Skin of body (tissue), 1 donor: ENCODE measurements at regions not wholly inside any gene's neighbourhood (a gene's known extent, or its start where the extent isn't known, plus 50 kb on each side); places are given as distances from the start of the nearest gene placed in this dataset.

Source experiments
- DNase-seq: peaks from one replicate; lab custom pipeline; 2025; lab: John Stamatoyannopoulos, UW

DNA sequence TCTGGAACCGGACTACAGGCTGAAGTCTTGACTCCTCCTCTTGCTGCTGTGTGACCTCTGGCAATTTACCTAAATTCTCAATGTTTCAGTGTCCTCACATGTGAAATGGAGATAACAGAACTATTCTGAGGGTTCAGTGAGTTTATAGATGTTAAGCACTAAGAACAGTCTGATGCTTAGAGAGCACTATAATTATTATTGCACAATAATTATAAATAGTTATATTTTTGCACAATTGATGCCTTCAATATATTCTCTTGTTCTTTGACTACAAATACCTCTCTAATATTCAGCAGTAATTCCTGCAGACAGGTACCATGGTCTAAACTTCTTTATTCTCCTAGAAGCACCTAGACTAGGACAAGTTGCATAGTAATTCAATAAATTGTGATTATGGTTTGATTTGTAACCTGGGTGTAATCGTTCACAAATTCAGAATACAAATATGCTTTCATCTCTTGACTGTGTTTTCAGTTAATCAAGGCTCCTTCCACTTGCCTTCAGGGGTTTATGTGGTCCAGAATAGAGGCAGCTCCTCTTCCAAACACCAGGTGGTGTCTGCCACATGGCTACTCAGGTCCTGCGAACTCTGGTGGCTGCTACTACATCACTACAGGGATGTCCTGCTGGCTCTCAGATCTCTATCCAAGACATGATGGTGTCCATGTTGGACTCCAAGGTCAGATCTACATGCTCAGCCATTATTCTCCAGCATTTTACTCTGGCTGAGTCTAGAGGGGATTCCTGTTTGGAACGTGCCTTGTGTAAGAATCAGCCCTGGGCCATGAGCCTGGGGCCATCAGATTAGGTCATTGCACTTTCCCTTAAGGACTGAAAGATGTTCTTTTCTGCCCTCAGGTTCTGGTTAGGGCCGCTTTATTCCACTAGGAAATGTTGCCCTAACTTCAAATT lies 103.4 kb downstream of the QRFPR start:
- DNase-seq: no peak

DNA sequence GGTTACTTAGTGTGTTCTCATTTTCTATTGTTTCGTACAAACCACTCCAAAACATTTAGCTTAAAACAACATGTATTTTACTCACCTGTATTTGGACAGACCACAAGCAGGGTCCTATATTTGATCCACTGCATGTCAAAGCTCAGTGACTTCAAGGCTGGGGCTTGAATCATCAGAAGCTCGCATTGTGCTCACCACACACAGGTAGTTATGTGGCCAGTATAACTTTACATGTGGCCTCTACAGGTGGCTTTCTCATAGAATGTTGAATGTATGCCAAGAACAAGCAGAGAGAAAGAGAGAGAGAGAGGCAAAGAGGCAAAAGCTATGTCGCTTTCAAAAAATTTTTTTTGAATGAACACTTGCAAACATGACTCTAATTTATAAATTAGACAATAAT lies 107.6 kb downstream of the QRFPR start:
- no peak for DNase-seq

DNA sequence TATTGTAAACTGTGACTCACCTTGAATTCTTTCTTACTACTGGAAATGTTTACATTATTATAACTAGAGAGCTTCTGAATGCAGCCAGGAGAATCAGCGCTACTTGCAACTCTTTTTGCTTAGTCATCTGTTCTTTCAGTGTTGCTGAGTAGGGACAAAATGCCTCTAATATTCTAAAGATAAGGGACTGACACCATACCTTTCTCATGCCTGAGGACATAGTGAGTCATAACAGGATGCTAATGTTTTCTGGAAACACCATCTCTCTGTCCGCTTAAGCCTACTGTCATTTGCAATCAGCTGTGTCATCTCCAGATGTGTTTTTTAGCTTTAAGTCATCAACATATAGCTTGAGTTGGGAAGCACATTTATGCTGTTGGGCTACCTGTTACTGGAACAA lies 108.3 kb downstream of the QRFPR start:
- DNase-seq: no peak

DNA sequence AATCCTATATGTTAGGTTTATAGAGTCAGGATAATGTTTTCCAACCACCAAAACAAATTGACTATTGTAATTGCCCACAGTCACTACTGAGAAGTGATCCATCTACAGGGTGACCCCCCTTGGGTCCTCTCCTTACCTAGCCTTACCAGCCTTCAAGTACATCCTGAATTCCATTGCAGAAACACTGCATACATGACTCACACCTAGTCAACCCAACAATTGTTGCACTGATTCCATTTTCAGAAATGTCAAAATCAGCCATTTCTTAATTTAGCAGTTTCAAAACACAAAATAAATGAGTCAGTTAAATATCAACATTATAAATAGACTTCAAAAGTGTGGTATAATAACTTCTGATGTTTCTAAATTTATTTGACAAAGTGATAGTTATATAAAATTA lies 106.3 kb upstream of the TNIP3 start:
- no peak for DNase-seq

- DNase-seq: no peak
Observed at GRCh38 chr4:121269001-121269400, 104.9 kb upstream of the TNIP3 start.

GRCh38 chr4:121266982-121267381 lies 102.9 kb upstream of the TNIP3 start:
- no peak for DNase-seq

GRCh38 chr4:121256887-121257466 lies 92.9 kb upstream of the TNIP3 start:
- DNase-seq: no peak

DNA sequence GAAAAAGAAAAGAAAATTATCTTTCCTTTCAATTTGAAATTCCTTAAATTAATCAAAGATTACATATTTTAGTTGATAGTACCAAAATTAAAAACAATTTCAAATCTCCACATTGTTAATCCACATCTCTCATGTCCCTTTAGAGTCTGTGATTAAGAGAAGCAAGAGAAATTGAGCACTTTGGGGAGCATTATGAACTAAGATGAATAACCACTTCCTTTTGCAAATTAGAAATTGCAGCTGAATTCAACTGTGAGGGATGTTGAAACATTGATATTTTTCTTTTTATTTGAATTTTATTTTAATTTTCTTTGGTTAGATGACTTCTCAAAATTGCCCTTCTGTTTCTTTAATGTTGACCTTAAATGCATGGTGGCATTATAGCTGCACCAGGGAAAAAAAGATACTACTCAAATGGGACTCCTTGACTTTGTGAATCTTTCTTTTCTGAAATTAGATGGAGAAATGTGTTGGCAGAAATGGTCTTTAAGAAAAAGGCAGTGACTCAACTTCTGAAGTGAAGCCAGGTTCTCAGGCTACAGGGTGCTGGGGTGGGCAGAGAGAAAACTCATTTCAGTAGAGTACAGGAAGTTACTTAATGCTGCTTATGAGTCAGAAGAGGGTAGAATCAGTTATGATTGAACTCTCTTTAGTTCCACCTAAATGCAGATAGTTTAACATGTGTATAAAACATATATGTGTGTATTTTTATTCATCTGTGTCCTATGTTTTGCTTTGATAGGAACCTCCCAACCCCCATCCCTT lies 92.0 kb upstream of the TNIP3 start:
- no peak for DNase-seq

GRCh38 chr4:121253961-121254360 lies 89.8 kb upstream of the TNIP3 start:
- DNase-seq: no peak

DNA sequence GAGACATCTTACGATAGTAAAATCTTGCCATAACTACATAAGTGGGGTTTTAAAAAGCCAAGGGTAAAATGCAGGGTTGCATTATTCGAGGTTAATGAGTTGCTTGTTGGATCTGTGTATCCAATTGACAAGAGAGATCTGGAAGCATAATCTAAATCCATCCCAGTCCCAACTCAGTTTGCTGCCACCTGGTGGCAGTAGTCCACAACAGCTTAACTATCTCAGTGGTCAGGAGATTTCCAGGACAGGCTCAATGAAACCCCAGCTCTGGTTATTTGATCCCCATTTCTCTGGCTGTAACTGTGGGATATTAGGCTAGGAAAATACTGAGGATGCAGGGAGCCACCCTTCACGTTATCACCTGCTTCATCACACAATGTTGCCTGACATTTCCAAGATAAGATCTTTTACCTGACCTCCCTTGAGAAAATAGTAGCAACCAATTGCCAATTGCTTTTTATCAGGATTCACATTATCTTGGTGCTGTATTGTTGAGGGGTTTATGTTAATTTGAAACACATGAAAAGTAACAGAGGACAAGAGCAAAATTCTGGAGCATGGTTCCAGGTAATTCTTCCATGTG lies 88.2 kb upstream of the TNIP3 start:
- DNase-seq: peak; percentile 69

GRCh38 chr4:121248747-121249146 lies 84.6 kb upstream of the TNIP3 start:
- no peak for DNase-seq

GRCh38 chr4:121246698-121247097 lies 82.6 kb upstream of the TNIP3 start:
- DNase-seq: no peak

GRCh38 chr4:121243485-121243884 lies 79.4 kb upstream of the TNIP3 start:
- no peak for DNase-seq

DNA sequence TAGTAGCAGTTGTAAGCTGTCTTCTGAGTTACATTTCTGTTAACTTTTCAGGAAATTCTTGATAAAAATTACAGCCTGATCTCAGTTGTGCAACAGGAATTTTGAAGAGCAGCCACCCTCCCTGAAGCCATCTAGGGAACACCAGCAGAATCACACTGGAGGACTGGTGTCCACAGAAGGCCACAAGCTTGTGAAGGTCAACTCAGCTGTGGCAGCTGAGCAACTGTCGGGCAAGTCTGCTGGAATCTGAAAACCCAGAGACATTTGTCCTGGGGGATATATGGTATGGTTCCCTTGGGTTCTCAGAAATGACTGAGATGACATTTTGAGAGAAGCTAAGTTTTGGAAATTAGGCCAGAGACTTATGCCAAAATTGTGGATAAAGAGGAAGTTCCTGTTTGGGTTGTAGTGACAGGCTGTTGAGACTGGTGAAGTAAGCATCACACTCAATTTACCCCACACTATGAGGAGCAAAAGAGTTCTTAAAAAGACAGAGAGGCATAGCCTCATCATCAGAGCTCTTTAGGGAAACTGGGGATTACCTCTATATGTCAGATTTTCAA lies 78.1 kb upstream of the TNIP3 start:
- DNase-seq: no peak

- no peak for DNase-seq
Observed at GRCh38 chr4:121239951-121240350, 75.8 kb upstream of the TNIP3 start.

DNA sequence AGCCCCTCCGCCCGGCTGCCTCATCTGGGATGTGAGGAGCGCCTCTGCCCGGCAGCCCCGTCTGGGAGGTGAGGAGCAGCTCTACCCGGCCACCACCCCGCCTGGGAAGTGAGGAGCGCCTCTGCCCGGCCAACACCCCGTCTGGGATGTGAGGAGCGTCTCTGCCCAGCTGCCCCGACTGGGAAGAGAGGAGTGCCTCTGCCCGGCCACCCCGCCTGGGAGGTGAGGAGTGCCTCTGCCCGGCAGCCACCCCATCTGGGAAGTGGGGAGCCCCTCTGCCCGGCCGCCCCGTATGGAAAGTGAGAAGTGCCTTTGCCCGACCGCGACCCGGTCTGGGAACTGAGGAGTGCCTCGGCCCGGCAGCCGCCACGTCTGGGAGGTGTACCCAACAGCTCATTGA lies 74.3 kb upstream of the TNIP3 start:
- DNase-seq: no peak

DNA sequence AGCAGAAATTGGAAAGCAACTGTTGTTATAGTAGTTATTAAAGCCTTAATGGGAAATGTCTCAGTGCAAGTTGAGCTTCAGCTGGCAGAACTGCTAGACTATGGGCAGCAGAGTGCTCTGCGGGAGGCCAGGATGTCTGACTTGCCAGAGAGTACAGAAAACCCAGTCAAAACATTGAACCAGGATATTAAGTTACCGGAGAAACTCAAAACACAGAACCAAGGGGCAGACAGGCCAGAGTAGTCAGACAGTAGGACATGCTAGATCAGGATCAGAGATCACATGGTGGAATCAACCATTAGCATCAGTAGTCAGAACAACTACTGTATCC lies 72.9 kb upstream of the TNIP3 start:
- no peak for DNase-seq

DNA sequence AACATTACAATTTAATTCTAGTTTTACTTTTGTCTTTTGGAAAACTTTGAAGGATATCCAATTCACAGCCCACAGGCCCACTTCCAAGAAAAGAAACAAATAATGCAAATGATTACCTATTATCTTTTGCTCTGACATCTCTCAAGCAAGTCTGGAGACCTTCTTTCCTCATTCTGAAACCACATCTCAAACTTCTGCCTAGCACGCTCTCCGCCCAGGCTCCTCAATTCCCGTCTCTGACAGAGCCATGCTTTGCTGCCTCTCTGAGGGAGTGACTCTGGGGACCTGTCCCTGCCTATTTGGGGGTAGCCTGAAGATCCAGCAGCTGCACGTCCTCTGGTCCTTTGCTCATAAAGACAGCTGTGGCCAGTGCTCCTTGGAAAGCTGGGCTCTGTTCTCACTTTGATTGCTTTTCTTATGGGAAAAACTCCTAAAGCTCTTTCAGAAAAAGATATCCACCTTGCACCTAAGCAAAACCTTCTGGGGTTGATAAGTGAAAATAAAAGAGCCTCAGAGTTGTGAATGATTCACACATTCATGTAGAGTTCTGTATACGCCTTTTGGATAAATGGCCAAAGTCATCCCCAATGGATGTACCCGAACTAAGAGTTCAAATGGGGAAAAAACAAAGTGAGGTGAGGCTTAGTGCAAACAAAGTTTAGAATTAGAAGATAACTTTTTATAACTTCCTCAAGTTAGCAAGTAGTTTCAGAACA lies 72.4 kb upstream of the TNIP3 start:
- no peak for DNase-seq

- no peak for DNase-seq
Observed at GRCh38 chr4:121233982-121234381, 69.9 kb upstream of the TNIP3 start.

DNA sequence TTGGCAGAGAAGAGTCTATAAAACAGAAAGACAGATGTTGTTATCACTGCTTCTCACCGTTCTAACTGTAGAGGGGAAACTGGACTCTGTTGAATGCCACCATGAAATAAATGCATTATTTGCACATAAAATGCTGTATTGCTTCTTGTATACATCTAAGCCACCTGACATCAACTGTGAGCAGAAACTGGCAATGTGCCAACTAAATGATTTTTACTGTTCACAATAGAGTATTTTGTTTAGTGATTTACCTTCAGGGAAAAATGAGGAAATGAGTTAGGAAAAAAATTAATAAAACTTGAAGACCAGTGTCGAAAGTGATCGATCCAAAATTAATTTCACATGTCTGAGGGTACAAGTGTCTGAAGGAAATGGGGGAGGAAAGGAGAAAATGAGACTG lies 65.9 kb upstream of the TNIP3 start:
- no peak for DNase-seq

GRCh38 chr4:121228848-121229247 lies 64.7 kb upstream of the TNIP3 start:
- DNase-seq: peak; percentile 5
